ENCODE measurements at regions not wholly inside any gene's neighbourhood (a gene's known extent, or its start where the extent isn't known, plus 50 kb on each side); places are given as distances from the start of the nearest gene placed in this dataset.

DNA sequence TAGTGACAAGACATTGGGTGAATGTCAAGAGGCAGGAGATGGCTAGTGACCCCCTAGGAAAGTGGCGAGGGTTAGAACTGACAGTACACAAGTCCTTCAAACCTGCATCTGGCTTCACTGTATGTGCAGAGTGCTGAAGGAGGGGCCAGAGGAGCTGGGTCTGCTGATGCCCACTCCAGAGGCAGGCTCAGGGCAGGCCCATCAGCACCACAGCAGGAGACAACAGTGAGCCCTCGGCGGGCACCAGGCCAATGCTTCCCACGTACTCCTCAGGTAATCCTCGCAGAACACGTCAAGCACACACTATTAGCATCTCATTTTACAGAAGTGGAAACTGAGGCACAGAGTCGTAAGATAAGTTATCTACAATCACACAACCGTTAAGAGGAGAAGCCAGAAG, 76.1 kb upstream of the SH3PXD2B start:
- no peak for TF ChIP-seq CTCF (IDR thresholded peaks at IDR 0.05)
- no peak for TF ChIP-seq POLR2A (IDR thresholded peaks at IDR 0.05)
